Frontal cortex (tissue), 3 donors: ENCODE measurements at regions not wholly inside any gene's neighbourhood (a gene's known extent, or its start where the extent isn't known, plus 50 kb on each side); places are given as distances from the start of the nearest gene placed in this dataset.
"Not testable (repeated sequence)": the region's sequence is repeated elsewhere in the genome, so short reads cannot be mapped to it uniquely, and the experiment has no call there.

Source experiments
- DNase-seq, 2 donors: peaks; one replicate each; pipeline ENCODE4 v3.0.0; 2012; ENCODE audit warnings: low spot score in 2 of 2
- FAIRE-seq: peaks from 2 replicates; lab custom pipeline; 2012; peaks lifted over from hg19 to GRCh38; lab: Jason Lieb, UNC
- donor health status: control.
- donor health status: control.
- donor health status: control.

DNA sequence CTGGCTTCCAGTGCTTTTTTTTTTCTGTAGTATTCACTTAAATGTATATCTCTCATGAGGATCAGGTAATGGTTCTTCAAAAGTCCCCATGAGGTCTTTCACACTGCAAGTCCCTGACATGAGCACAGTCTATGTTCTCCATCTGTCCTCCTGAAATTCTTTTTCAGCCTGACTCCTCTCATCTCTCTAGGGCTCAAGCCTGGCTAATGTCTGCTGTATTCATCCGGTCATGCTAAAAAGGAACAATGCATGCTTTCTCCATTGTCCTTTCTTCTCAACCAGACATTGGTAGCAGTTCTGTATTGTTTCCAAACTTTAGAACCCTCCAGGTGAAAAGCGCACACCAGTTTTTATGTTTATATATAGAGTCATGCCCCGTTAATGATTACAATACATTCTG, 368.3 kb upstream of the OLFM3 start:
- FAIRE-seq (no peak), DNase-seq (peak in 1 of 2 donors; percentile 0)

- FAIRE-seq, result peak; percentile 80
- no peak for DNase-seq
These were observed 339.9 kb upstream of the OLFM3 start for GRCh38 chr1:102336602-102337001.

- no peak for DNase-seq
- FAIRE-seq, result no peak
These were observed 321.5 kb upstream of the OLFM3 start for GRCh38 chr1:102318104-102318806.

- DNase-seq (no peak), FAIRE-seq (no peak)
These were observed 318.4 kb upstream of the OLFM3 start for GRCh38 chr1:102315096-102315495.

DNA sequence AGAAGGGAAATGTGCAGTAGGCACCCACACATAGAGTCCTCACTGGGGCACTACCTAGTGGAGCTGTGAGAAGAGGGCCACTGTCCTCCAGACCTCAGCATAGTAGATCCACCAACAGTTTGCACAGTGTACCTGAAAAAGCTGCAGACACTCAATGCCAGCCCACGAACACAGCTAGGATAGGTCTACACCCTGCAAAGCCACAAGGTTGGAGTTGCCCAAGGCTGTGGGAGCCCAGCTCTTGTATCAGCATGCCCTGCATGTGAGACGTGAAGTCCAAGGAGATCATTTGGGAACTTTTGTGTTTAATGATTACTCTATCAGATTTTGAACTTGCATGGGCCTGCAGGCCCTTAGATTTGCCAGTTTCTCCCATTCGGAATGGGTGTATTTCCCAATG, 299.4 kb upstream of the OLFM3 start:
- no peak for DNase-seq
- FAIRE-seq, result no peak

- DNase-seq (no peak), FAIRE-seq (no peak)
These were observed 286.2 kb upstream of the OLFM3 start for GRCh38 chr1:102282955-102283354.

- FAIRE-seq (no peak), DNase-seq (no peak)
These were observed 266.3 kb upstream of the OLFM3 start for GRCh38 chr1:102262994-102263393.

DNA sequence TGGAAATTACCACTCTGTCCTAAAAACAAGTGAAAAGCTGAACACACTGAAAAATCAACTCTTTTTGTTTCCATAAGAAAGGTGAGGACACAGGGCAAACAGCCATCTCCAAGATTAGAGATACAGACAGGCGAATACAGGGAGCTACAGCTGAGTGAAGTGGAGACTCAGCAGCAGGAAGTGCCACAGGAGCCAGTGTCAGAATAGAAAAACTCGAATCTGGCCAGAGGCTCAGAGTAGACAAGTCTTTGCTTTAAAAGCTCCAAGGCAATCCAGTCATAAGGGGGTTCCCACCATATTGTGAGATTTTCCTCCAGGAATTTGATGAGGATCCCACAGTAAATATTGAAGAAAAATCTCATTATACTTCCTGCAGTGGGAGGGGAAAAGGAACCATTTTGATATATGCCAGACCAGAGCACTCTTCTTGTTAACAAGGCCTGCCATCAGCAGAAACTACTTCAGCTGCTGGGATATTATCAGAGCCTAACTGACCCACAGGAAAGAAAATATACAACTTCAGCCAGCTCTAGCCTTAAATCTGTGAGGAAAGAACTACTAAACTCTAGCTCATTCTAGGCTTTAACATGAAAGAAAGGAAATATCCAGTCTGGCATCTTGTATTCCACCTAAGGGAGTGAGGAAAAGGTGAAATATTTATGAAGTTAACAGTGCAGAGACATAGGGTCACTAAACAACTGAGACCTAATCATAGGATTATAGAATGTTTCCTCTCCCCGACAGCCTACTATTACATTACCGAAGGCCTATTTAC, 256.2 kb upstream of the OLFM3 start:
- DNase-seq (no peak), FAIRE-seq (no peak)

- FAIRE-seq (no peak), DNase-seq (no peak)
These were observed 245.0 kb upstream of the OLFM3 start for GRCh38 chr1:102241431-102242338.

GRCh38 chr1:102239247-102239646, 242.5 kb upstream of the OLFM3 start:
- FAIRE-seq (no peak), DNase-seq (no peak)

DNA sequence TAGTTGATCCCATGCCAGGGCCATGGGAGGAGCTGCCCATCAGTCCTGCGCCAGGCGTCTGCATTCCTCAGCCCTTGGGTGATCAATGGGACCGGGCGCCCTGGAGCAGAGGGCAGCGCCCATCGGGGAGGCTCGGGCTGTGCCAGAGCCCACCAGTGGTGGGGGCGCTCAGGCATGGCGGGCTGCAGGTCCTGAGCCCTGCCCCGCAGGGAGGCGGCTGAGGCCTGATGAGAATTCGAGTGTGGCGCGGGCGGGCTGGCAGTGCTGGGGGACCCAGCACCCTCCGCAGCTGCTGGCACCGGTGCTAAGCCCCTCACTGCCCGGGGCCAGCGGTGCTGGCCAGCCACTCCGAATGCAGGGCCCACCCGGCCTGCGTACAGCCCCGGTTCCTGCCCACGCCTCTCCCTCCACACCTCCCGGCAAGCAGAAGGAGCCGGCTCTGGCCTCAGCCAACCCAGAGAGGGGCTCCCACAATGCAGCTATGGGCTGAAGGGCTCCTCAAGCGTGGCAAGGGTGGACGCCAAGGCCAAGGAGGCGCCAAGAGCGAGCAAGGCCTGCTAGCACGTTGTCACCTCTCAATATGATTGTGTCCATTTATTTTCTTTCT, 238.1 kb upstream of the OLFM3 start:
- FAIRE-seq (no peak), DNase-seq (no peak)

GRCh38 chr1:102219463-102219862, 222.7 kb upstream of the OLFM3 start:
- no peak for FAIRE-seq

DNA sequence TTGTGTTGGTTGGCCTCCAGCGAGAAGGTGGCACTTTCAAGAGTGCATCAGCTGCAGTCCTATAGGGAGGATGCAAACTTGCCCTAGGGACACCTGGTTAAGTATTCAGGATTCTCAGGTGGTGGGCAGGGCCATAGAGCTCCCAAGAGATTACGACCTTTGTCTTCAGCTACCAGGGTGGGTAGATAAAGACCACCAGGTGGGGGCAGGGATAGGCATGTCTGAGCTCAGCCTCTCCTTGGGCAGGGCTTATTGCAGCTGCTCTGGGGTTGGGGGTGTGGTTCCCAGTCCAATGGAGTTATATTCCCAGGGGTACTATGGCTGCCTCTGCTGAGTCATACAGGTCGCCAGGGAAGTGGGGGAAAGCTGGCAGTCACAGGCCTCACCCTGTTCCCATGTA, 214.2 kb upstream of the OLFM3 start:
- FAIRE-seq, result not testable (repeated sequence)

More at GRCh38 chr1:102219463-102219862, 222.7 kb upstream of the OLFM3 start:
- DNase-seq, result no peak

DNA sequence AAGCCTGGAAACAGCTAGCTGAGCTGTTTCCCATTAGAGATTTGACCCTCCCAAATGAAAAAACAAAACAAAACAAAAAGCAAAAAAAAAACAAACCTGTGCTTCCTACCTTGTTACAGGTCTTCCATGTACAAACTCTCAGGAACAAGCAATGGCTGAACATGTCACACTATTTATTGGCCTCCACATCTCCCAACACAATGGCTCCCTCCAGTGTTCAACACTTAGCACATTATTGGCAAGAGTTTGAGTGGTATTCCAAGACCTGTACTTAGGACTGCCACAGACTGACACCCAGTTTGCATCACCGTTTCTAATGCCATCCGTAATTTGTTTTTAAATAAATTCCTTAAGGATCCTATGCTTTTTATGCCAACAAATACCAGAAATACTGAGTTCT, 195.0 kb upstream of the OLFM3 start:
- no peak for FAIRE-seq
- peak in 1 of 2 donors; percentile 2 for DNase-seq

More for the DNA sequence above, 214.2 kb upstream of the OLFM3 start:
- DNase-seq, result not testable (repeated sequence)

- FAIRE-seq (no peak), DNase-seq (no peak)
These were observed 193.7 kb upstream of the OLFM3 start for GRCh38 chr1:102190429-102190828.

DNA sequence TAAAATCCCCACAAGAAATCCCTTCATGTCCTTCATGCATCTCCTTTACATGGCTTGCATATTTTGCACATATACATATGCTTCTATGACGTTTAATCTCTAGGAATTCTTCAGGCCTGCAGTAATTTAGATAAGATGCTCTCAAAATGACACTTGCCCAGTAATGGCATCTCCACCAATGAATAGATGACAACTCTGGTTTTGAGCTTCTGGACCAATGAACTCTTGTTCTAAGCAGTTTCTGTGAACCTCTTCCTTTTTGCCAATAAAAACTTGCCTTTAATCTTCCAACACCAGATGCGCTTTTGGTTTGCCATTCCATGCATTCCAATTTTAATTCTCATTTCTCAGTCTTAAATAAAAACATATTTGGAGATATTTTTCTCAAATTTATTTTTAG, 189.8 kb upstream of the OLFM3 start:
- no peak for DNase-seq

DNA sequence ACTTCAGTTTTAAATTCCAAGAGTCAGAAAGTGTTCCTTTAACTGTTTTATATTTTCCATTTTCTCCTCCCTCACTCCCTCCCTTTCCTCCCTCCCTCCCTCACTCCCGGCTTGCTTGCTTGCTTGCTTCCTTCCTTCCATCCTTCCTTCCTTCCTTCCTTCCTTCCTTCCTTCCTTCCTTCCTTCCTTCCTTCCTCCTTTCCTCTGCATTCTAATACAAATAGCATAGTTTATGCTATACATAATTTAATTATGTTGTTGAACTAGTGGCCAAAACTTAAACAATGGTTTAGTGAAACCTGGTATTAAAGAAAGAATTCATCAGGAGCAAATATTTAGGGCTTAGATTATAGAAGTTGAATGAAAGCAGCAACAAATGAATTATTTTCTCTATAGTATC, 188.5 kb upstream of the OLFM3 start:
- DNase-seq, result no peak
- FAIRE-seq, result no peak

More for the DNA sequence above, 189.8 kb upstream of the OLFM3 start:
- no peak for FAIRE-seq

DNA sequence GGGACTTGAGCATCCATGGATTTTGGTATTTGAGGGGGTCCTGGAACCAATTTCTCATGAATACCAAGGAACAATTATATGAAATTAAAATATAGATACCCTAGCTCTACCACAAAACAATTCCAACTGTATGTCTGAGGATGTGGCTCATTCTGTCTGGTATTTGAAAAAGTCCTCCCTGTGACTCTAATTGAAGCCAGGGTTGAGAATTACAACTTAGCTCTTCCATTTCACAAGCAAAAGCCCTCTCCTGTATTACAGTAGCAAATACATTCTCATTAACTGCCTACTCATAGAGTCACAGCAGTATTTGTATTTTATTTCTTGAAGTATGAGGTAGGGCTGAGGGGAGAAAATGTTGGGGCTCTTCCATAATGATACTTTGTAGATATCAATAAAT, 187.8 kb upstream of the OLFM3 start:
- FAIRE-seq (no peak), DNase-seq (no peak)

GRCh38 chr1:102183711-102184110, 187.0 kb upstream of the OLFM3 start:
- FAIRE-seq (no peak), DNase-seq (no peak)
